ENCODE measurements at regions not wholly inside any gene's neighbourhood (a gene's known extent, or its start where the extent isn't known, plus 50 kb on each side); places are given as distances from the start of the nearest gene placed in this dataset.

DNA sequence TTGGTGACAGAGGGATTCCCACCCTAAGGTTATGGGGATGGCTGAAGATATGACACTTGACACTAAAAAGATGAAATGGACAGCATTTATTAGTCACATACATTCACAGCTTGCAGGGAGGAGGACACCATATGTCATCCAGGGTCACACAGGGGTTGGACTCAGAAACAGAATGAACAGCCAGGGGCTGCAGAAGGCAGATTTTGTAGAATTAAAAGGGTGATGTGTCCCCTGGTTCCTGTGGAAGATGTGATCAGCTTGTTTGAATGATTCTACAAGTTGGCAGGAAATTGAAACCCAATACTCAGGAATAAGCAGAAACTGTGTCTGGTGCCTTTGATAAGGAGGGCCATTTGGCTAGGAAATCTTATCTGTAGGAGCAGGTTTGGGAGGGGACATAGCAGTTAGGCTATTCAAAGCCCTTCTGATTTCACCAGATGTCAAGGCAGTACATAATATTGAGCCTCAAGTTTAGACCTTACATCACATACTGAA, 102.3 kb upstream of the GRIN3A start:
- TF ChIP-seq POLR2A (IDR thresholded peaks at IDR 0.05; ENCODE audit: low read depth, low read length) (no peak), POLR2AphosphoS5 (IDR thresholded peaks at IDR 0.05; ENCODE audit: low read depth, low read length) (no peak)

Measured in GM12891 (cell line).